SK-N-SH treated with all-trans-retinoic acid at 6 μM for 48 hours (cell line): ENCODE measurements at regions not wholly inside any gene's neighbourhood (a gene's known extent, or its start where the extent isn't known, plus 50 kb on each side); places are given as distances from the start of the nearest gene placed in this dataset.

ENCODE experiments used
- CSDC2 ChIP-seq: fragments of 250-450 bp; sonication (Bioruptor Pico); IDR thresholded peaks from 2 replicates; pipeline ENCODE4 v1.5.0; 2020; ENCODE audit warnings: mild to moderate bottlenecking, moderate library complexity
- OSR1 ChIP-seq: fragments of 250-450 bp; sonication (Bioruptor Pico); IDR thresholded peaks from 2 replicates; pipeline ENCODE4 v1.8.0; 2022; ENCODE audit warnings: moderate library complexity, mild to moderate bottlenecking, inconsistent platforms
- RARB ChIP-seq: fragments of 250-450 bp; sonication (Bioruptor Pico); IDR thresholded peaks from 2 replicates; pipeline ENCODE4 v1.8.0; 2021; ENCODE audit warnings: mild to moderate bottlenecking, moderate library complexity
- ZFP30 ChIP-seq: fragments of 450-650 bp; formaldehyde crosslinking; IDR thresholded peaks from 2 replicates; pipeline ENCODE4 v1.5.0; 2022; ENCODE audit warnings: mild to moderate bottlenecking, moderate library complexity
- ZNF565 ChIP-seq: fragments of 450-650 bp; formaldehyde crosslinking; conservative IDR thresholded peaks from 2 replicates; pipeline ENCODE4 v1.5.0; 2020; ENCODE audit warnings: low read depth, mild to moderate bottlenecking, moderate library complexity
- ZNF70 ChIP-seq: fragments of 450-650 bp; formaldehyde crosslinking; IDR thresholded peaks from 2 replicates; pipeline ENCODE4 v1.5.0; 2020; ENCODE audit warnings: mild to moderate bottlenecking, moderate library complexity
- TF ChIP-seq, protein P1 (sequence below): fragments of 250-450 bp; sonication (Bioruptor Pico); IDR thresholded peaks from 2 replicates; pipeline ENCODE4 v1.8.0; 2020; ENCODE audit warnings: mild to moderate bottlenecking, moderate library complexity, borderline replicate concordance
- TF ChIP-seq, protein P2 (sequence below): fragments of 250-450 bp; sonication (Bioruptor Pico); IDR thresholded peaks from 2 replicates; pipeline ENCODE4 v1.5.1; 2020; ENCODE audit warnings: low read depth, mild to moderate bottlenecking, moderate library complexity
- TF ChIP-seq, protein P3 (sequence below): fragments of 250-450 bp; sonication (Bioruptor Pico); IDR thresholded peaks from 2 replicates; pipeline ENCODE4 v1.5.0; 2020; ENCODE audit warnings: mild to moderate bottlenecking, moderate library complexity
- TF ChIP-seq, protein P4 (sequence below): fragments of 250-450 bp; sonication (Bioruptor Pico); IDR thresholded peaks from 2 replicates; pipeline ENCODE4 v1.5.1; 2021; ENCODE audit warnings: mild to moderate bottlenecking, moderate library complexity
- TF ChIP-seq, protein P5 (sequence below): fragments of 250-450 bp; sonication (Bioruptor Pico); IDR thresholded peaks from 2 replicates; pipeline ENCODE4 v1.8.0; 2021; ENCODE audit warnings: low read depth, mild to moderate bottlenecking, moderate library complexity, borderline replicate concordance

DNA sequence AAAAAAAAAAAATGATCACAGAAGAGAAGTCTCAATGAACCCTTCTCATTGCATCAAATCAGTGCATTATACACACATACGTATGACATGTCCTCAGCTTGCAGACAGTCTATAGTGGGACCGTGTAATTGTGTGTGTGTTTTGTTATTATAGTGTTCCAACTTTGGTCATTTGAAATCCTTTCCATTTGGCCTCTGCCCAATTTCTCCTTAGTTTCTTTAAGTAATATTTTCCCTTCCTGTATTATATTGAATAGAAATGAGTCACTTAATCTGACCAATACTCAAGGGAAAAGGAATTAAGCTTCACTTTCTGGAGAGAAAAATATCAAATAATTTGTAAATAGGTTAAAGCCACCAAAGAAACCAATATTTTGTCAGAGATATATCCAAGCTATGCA lies 415.5 kb upstream of the SORCS1 start:
- TF ChIP-seq OSR1 (no peak), CSDC2 (CRISPR knock-in tag) (no peak), ZNF565 (CRISPR knock-in tag) (no peak), ZNF70 (CRISPR knock-in tag) (no peak), RARB (CRISPR knock-in tag) (no peak), ZFP30 (CRISPR knock-in tag) (no peak)
- TF ChIP-seq, protein P1, sequence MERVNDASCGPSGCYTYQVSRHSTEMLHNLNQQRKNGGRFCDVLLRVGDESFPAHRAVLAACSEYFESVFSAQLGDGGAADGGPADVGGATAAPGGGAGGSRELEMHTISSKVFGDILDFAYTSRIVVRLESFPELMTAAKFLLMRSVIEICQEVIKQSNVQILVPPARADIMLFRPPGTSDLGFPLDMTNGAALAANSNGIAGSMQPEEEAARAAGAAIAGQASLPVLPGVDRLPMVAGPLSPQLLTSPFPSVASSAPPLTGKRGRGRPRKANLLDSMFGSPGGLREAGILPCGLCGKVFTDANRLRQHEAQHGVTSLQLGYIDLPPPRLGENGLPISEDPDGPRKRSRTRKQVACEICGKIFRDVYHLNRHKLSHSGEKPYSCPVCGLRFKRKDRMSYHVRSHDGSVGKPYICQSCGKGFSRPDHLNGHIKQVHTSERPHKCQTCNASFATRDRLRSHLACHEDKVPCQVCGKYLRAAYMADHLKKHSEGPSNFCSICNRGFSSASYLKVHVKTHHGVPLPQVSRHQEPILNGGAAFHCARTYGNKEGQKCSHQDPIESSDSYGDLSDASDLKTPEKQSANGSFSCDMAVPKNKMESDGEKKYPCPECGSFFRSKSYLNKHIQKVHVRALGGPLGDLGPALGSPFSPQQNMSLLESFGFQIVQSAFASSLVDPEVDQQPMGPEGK (CRISPR knock-in tag) = no peak
- TF ChIP-seq, protein P2, sequence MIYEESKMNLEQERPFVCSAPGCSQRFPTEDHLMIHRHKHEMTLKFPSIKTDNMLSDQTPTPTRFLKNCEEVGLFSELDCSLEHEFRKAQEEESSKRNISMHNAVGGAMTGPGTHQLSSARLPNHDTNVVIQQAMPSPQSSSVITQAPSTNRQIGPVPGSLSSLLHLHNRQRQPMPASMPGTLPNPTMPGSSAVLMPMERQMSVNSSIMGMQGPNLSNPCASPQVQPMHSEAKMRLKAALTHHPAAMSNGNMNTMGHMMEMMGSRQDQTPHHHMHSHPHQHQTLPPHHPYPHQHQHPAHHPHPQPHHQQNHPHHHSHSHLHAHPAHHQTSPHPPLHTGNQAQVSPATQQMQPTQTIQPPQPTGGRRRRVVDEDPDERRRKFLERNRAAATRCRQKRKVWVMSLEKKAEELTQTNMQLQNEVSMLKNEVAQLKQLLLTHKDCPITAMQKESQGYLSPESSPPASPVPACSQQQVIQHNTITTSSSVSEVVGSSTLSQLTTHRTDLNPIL = no peak
- TF ChIP-seq, protein P3, sequence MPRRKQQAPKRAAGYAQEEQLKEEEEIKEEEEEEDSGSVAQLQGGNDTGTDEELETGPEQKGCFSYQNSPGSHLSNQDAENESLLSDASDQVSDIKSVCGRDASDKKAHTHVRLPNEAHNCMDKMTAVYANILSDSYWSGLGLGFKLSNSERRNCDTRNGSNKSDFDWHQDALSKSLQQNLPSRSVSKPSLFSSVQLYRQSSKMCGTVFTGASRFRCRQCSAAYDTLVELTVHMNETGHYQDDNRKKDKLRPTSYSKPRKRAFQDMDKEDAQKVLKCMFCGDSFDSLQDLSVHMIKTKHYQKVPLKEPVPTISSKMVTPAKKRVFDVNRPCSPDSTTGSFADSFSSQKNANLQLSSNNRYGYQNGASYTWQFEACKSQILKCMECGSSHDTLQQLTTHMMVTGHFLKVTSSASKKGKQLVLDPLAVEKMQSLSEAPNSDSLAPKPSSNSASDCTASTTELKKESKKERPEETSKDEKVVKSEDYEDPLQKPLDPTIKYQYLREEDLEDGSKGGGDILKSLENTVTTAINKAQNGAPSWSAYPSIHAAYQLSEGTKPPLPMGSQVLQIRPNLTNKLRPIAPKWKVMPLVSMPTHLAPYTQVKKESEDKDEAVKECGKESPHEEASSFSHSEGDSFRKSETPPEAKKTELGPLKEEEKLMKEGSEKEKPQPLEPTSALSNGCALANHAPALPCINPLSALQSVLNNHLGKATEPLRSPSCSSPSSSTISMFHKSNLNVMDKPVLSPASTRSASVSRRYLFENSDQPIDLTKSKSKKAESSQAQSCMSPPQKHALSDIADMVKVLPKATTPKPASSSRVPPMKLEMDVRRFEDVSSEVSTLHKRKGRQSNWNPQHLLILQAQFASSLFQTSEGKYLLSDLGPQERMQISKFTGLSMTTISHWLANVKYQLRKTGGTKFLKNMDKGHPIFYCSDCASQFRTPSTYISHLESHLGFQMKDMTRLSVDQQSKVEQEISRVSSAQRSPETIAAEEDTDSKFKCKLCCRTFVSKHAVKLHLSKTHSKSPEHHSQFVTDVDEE (CRISPR knock-in tag) = no peak
- TF ChIP-seq, protein P4, sequence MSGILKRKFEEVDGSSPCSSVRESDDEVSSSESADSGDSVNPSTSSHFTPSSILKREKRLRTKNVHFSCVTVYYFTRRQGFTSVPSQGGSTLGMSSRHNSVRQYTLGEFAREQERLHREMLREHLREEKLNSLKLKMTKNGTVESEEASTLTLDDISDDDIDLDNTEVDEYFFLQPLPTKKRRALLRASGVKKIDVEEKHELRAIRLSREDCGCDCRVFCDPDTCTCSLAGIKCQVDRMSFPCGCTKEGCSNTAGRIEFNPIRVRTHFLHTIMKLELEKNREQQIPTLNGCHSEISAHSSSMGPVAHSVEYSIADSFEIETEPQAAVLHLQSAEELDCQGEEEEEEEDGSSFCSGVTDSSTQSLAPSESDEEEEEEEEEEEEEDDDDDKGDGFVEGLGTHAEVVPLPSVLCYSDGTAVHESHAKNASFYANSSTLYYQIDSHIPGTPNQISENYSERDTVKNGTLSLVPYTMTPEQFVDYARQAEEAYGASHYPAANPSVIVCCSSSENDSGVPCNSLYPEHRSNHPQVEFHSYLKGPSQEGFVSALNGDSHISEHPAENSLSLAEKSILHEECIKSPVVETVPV = no peak
- TF ChIP-seq, protein P5, sequence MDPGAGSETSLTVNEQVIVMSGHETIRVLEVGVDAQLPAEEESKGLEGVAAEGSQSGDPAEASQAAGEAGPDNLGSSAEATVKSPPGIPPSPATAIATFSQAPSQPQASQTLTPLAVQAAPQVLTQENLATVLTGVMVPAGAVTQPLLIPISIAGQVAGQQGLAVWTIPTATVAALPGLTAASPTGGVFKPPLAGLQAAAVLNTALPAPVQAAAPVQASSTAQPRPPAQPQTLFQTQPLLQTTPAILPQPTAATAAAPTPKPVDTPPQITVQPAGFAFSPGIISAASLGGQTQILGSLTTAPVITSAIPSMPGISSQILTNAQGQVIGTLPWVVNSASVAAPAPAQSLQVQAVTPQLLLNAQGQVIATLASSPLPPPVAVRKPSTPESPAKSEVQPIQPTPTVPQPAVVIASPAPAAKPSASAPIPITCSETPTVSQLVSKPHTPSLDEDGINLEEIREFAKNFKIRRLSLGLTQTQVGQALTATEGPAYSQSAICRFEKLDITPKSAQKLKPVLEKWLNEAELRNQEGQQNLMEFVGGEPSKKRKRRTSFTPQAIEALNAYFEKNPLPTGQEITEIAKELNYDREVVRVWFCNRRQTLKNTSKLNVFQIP = no peak
